ENCODE measurements at regions not wholly inside any gene's neighbourhood (a gene's known extent, or its start where the extent isn't known, plus 50 kb on each side); places are given as distances from the start of the nearest gene placed in this dataset.

DNA sequence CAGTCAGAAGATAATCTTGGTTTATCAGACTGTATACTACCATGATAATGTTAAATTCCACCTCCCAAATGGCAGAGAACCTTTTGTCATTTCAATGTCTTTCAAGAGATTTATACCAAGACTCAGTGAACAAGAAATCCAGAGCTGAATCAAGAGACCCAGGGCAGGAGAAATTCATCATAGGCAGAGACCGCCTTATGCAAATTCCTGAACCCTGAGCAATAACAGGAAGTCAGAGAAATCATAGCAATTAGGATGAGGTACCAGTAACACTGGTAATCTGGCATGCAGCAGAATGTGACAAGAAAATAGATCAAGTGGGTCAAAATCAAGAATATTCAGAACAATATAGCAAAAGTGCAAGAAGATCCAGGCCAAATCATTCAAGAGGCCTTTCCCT lies 412.4 kb upstream of the LRATD1 start:
- no peak for TF ChIP-seq EZH2phosphoT487 (IDR thresholded peaks at IDR 0.05; ENCODE audit: borderline replicate concordance, low read depth, low read length)
- TF ChIP-seq, protein P1, sequence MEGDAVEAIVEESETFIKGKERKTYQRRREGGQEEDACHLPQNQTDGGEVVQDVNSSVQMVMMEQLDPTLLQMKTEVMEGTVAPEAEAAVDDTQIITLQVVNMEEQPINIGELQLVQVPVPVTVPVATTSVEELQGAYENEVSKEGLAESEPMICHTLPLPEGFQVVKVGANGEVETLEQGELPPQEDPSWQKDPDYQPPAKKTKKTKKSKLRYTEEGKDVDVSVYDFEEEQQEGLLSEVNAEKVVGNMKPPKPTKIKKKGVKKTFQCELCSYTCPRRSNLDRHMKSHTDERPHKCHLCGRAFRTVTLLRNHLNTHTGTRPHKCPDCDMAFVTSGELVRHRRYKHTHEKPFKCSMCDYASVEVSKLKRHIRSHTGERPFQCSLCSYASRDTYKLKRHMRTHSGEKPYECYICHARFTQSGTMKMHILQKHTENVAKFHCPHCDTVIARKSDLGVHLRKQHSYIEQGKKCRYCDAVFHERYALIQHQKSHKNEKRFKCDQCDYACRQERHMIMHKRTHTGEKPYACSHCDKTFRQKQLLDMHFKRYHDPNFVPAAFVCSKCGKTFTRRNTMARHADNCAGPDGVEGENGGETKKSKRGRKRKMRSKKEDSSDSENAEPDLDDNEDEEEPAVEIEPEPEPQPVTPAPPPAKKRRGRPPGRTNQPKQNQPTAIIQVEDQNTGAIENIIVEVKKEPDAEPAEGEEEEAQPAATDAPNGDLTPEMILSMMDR (conservative IDR thresholded peaks at IDR 0.05; ENCODE audit: low read length): no peak
